SK-MEL-5 (cell line): ENCODE measurements at regions not wholly inside any gene's neighbourhood (a gene's known extent, or its start where the extent isn't known, plus 50 kb on each side); places are given as distances from the start of the nearest gene placed in this dataset.

Experiments
- DNase-seq: peaks from one replicate; pipeline ENCODE4 v3.0.0-alpha.2; 2016; ENCODE audit warnings: low read depth, low spot score
- in situ Hi-C: cut with HindIII; loops from 2 replicates; pipeline ENCODE4 v1.10.0; 2016; ENCODE audit warnings: low sequenced_read_pairs, high pct_unique_total_duplicates, low pct_unique_long_range_greater_than_20kb

- in situ Hi-C loops, result no loop called here
- no peak for DNase-seq
Measured at GRCh38 chr6:11398451-11399326, 138.9 kb upstream of the TMEM170B start.

GRCh38 chr6:11397622-11398450 is 139.7 kb upstream of the TMEM170B start:
- DNase-seq, result no peak
- in situ Hi-C loops, result no loop called here

- no peak for DNase-seq
- in situ Hi-C loops, result no loop called here
Measured at GRCh38 chr6:11396860-11397259, 140.7 kb upstream of the TMEM170B start.

- in situ Hi-C loops, result no loop called here
- no peak for DNase-seq
Measured at GRCh38 chr6:11393713-11394627, 143.6 kb upstream of the TMEM170B start.

GRCh38 chr6:11392778-11393507 is 144.6 kb upstream of the TMEM170B start:
- DNase-seq, result no peak
- in situ Hi-C loops, result no loop called here

- DNase-seq, result no peak
- in situ Hi-C loops, result no loop called here
Measured at GRCh38 chr6:11391934-11392777, 145.4 kb upstream of the TMEM170B start.

GRCh38 chr6:11389977-11390376 is 147.6 kb upstream of the TMEM170B start:
- in situ Hi-C loops, result no loop called here
- no peak for DNase-seq

- DNase-seq, result no peak
- in situ Hi-C loops, result no loop called here
Measured at GRCh38 chr6:11388983-11389944, 148.3 kb upstream of the TMEM170B start.

- no peak for DNase-seq
- in situ Hi-C loops, result no loop called here
Measured at GRCh38 chr6:11387707-11388430, 149.7 kb upstream of the TMEM170B start.

GRCh38 chr6:11386726-11387125 is 150.8 kb upstream of the TMEM170B start:
- in situ Hi-C loops, result no loop called here
- DNase-seq, result no peak

GRCh38 chr6:11386323-11386722 is 151.2 kb upstream of the TMEM170B start:
- in situ Hi-C loops, result no loop called here
- DNase-seq, result no peak

GRCh38 chr6:11384531-11385309 is 152.3 kb upstream of the NEDD9 start:
- no peak for DNase-seq

GRCh38 chr6:11381801-11382513 is 149.5 kb upstream of the NEDD9 start:
- in situ Hi-C loops, result no loop called here

More at GRCh38 chr6:11384531-11385309, 152.3 kb upstream of the NEDD9 start:
- in situ Hi-C loops, result no loop called here

More at GRCh38 chr6:11381801-11382513, 149.5 kb upstream of the NEDD9 start:
- DNase-seq, result no peak
